HepG2 (cell line): ENCODE measurements at regions not wholly inside any gene's neighbourhood (a gene's known extent, or its start where the extent isn't known, plus 50 kb on each side); places are given as distances from the start of the nearest gene placed in this dataset.

Experiments used
- ATAC-seq: fragments of 200-7000 bp; cut with Tn5 transposase; 3 replicates; pipeline ENCODE4 v1.9.1; 2020; ENCODE audit warnings: mild to moderate bottlenecking, moderate library complexity
- BruUV-seq: library from RNA; stranded (reverse); fragments of 400-500 nt; replicated peaks from 2 replicates; lab custom pipeline; 2021; lab: Mats Ljungman, UMichigan
- CTCF ChIA-PET: fragments of 300-600 bp; formaldehyde crosslinking; extraction: SDS; loops from one replicate; lab custom pipeline; 2021; ENCODE audit warnings: low total read pairs, inconsistent platforms, low intra/inter-chr PET ratio; lab: Yijun Ruan, JAX
- POLR2A ChIA-PET: fragments of 350-600 bp; sonication (Branson Sonifier 250); formaldehyde crosslinking; loops from one replicate; lab custom pipeline; 2020; ENCODE audit warnings: antibody characterized with exemption, inconsistent platforms; lab: Yijun Ruan, JAX
- DNase-seq: peaks from one replicate; pipeline ENCODE4 v3.0.0-alpha.2; 2015; ENCODE audit warnings: low spot score
- FAIRE-seq: peaks from 3 replicates; lab custom pipeline; 2011; peaks lifted over from hg19 to GRCh38; lab: Jason Lieb, UNC
- H2AFZ ChIP-seq: one replicate; pipeline ENCODE4 v1.6.1; 2011; ENCODE audit warnings: low read length, inconsistent platforms
- H3K27ac ChIP-seq: fragments of 300-600 bp; 3 replicates; pipeline ENCODE4 v1.8.0; 2011; ENCODE audit warnings: mixed run types, mild to moderate bottlenecking, mixed read lengths, low read length, inconsistent platforms; ENCODE audit not compliant: insufficient read depth; ENCODE audit errors: extremely low read length
- H3K27me3 ChIP-seq, 2 experiments: fragments of 200-600 bp in 1 of 2; 2 replicates in 1 of 2; 3 replicates in 1 of 2; pipeline versions ENCODE4 v1.6.0 to v1.8.0; 2011; ENCODE audit warnings: low read length in 2 of 2, mild to moderate bottlenecking in 2 of 2, moderate library complexity in 2 of 2, inconsistent platforms in 1 of 2; ENCODE audit not compliant: insufficient read depth in 2 of 2, control insufficient read depth in 1 of 2
- H3K36me3 ChIP-seq, 2 experiments: fragments of 200-600 bp in 1 of 2; replicated peaks in 1 of 2; 2 replicates in 1 of 2; 3 replicates in 1 of 2; pipeline versions ENCODE4 v1.5.1 to v1.8.0; 2011; ENCODE audit warnings: low read length in 2 of 2, inconsistent platforms in 1 of 2; ENCODE audit not compliant: insufficient read depth in 2 of 2, control insufficient read depth in 1 of 2
- H3K4me1 ChIP-seq: 2 replicates; pipeline ENCODE4 v1.5.1; 2012; ENCODE audit warnings: low read length, inconsistent platforms; ENCODE audit not compliant: insufficient read depth
- H3K4me2 ChIP-seq: 2 replicates; pipeline ENCODE4 v1.6.0; 2011; ENCODE audit warnings: low read depth, low read length, inconsistent platforms
- H3K4me3 ChIP-seq, 3 experiments: fragments of 200-600 bp in 1 of 3; sonication (generic), shearing (Covaris generic) in 1 of 3; replicated peaks in 1 of 3; 2 replicates each; pipeline ENCODE4 v1.5.1; 2011 to 2016; ENCODE audit warnings: low read length in 3 of 3, inconsistent platforms in 2 of 3, low read depth in 2 of 3, mild to moderate bottlenecking in 2 of 3, control low read depth in 1 of 3, mixed read lengths in 1 of 3; ENCODE audit not compliant: insufficient read depth in 1 of 3
- H3K79me2 ChIP-seq: one replicate; pipeline ENCODE4 v1.6.1; 2011; ENCODE audit warnings: low read length, inconsistent platforms; ENCODE audit not compliant: insufficient read depth
- H3K9ac ChIP-seq: 2 replicates; pipeline ENCODE4 v1.6.0; 2011; ENCODE audit warnings: mild to moderate bottlenecking, low read depth, low read length, inconsistent platforms; ENCODE audit not compliant: insufficient read depth
- H3K9me3 ChIP-seq: 2 replicates; pipeline ENCODE4 v1.5.1; 2012; ENCODE audit warnings: mild to moderate bottlenecking, low read length
- H4K20me1 ChIP-seq: 2 replicates; pipeline ENCODE4 v1.6.0; 2011; ENCODE audit warnings: inconsistent platforms, mild to moderate bottlenecking, low read length, moderate library complexity; ENCODE audit not compliant: insufficient read depth
- ARHGAP35 ChIP-seq: sonication (generic); formaldehyde crosslinking; IDR thresholded peaks from 2 replicates; pipeline ENCODE4 v1.9.0; 2022; ENCODE audit warnings: mild to moderate bottlenecking, inconsistent platforms, moderate library complexity, missing genetic modification reagents, borderline replicate concordance
- ATF1 ChIP-seq: IDR thresholded peaks from 2 replicates; pipeline ENCODE4 v1.6.1; 2016; ENCODE audit warnings: mild to moderate bottlenecking, control low read depth
- DNMT1 ChIP-seq: sonication (generic); formaldehyde crosslinking; IDR thresholded peaks from 2 replicates; pipeline ENCODE4 v1.5.1; 2020; ENCODE audit warnings: mild to moderate bottlenecking, missing genetic modification reagents
- GPN1 ChIP-seq: sonication (generic); formaldehyde crosslinking; IDR thresholded peaks from 2 replicates; pipeline ENCODE4 v1.5.1; 2020; ENCODE audit warnings: missing genetic modification reagents, borderline replicate concordance
- HNRNPLL ChIP-seq: fragments of 200-400 bp; formaldehyde crosslinking; IDR thresholded peaks from 2 replicates; pipeline ENCODE4 v1.6.1; 2017; ENCODE audit warnings: mild to moderate bottlenecking, low read depth, low read length; ENCODE audit not compliant: poor library complexity, severe bottlenecking
- MAFG ChIP-seq: sonication (generic); formaldehyde crosslinking; IDR thresholded peaks from 2 replicates; pipeline ENCODE4 v1.5.1; 2020; ENCODE audit warnings: mild to moderate bottlenecking, missing genetic modification reagents
- MATR3 ChIP-seq: sonication (generic); formaldehyde crosslinking; IDR thresholded peaks from 2 replicates; pipeline ENCODE4 v1.4.0; 2020; ENCODE audit warnings: missing genetic modification reagents
- MIER2 ChIP-seq: IDR thresholded peaks from 2 replicates; pipeline ENCODE4 v1.6.1; 2016; ENCODE audit warnings: missing biosample characterization, missing genetic modification reagents
- NRL ChIP-seq: sonication (generic); formaldehyde crosslinking; IDR thresholded peaks from 2 replicates; pipeline ENCODE4 v1.5.0; 2020; ENCODE audit warnings: missing genetic modification reagents, mild to moderate bottlenecking, moderate library complexity, borderline replicate concordance
- RNF2 ChIP-seq: fragments of 450-650 bp; conservative IDR thresholded peaks from 2 replicates; pipeline ENCODE4 v1.6.1; 2016; ENCODE audit warnings: low read depth
- SKI ChIP-seq: fragments of 450-650 bp; IDR thresholded peaks from one replicate; pipeline ENCODE4 v1.6.1; 2018; ENCODE audit warnings: mild to moderate bottlenecking; ENCODE audit not compliant: partially characterized antibody
- SMARCE1 ChIP-seq: fragments of 450-650 bp; IDR thresholded peaks from 2 replicates; pipeline ENCODE4 v1.6.1; 2017; ENCODE audit warnings: borderline replicate concordance
- ZBTB38 ChIP-seq: sonication (generic); formaldehyde crosslinking; IDR thresholded peaks from 2 replicates; pipeline ENCODE4 v1.5.1; 2020; ENCODE audit warnings: mild to moderate bottlenecking, missing genetic modification reagents
- ZMAT3 ChIP-seq: sonication (generic); formaldehyde crosslinking; conservative IDR thresholded peaks from 2 replicates; pipeline ENCODE4 v1.7.0; 2021; ENCODE audit warnings: missing genetic modification reagents
- ZNF776 ChIP-seq: sonication (generic); formaldehyde crosslinking; IDR thresholded peaks from 2 replicates; pipeline ENCODE4 v1.4.0; 2020; ENCODE audit warnings: mild to moderate bottlenecking, missing genetic modification reagents
- ZNF780A ChIP-seq: sonication (generic); formaldehyde crosslinking; IDR thresholded peaks from 2 replicates; pipeline ENCODE4 v1.8.0; 2022; ENCODE audit warnings: mild to moderate bottlenecking, missing genetic modification reagents, moderate library complexity
- ZNF879 ChIP-seq: sonication (generic); formaldehyde crosslinking; IDR thresholded peaks from 2 replicates; pipeline ENCODE4 v1.8.1; 2023; ENCODE audit warnings: missing genetic modification reagents
- ZZZ3 ChIP-seq: sonication (generic); formaldehyde crosslinking; IDR thresholded peaks from 2 replicates; pipeline ENCODE4 v1.4.0; 2020; ENCODE audit warnings: missing genetic modification reagents, mild to moderate bottlenecking, borderline replicate concordance
- WGBS: methylation state at CpG from one replicate; pipeline ENCODE4 v1.1.6; 2017; ENCODE audit warnings: low lambda C conversion rate; 5-methylcytosine and 5-hydroxymethylcytosine counted together
- in situ Hi-C: cut with HindIII; loops from 2 replicates; pipeline ENCODE4 v1.10.0; 2017; ENCODE audit warnings: low pct_unique_long_range_greater_than_20kb; ENCODE audit not compliant: extremely low pct_ligation_motif_present
- intact Hi-C: fragments of 100-400 bp; cut with micrococcal nuclease; formaldehyde crosslinking; loops from one replicate; pipeline ENCODE4 v1.10.0; 2022; ENCODE audit not compliant: unreplicated experiment
- TF ChIP-seq, protein P1 (sequence below): sonication (generic); formaldehyde crosslinking; IDR thresholded peaks from 2 replicates; pipeline ENCODE4 v1.4.0; 2020; ENCODE audit warnings: missing genetic modification reagents, borderline replicate concordance

DNA sequence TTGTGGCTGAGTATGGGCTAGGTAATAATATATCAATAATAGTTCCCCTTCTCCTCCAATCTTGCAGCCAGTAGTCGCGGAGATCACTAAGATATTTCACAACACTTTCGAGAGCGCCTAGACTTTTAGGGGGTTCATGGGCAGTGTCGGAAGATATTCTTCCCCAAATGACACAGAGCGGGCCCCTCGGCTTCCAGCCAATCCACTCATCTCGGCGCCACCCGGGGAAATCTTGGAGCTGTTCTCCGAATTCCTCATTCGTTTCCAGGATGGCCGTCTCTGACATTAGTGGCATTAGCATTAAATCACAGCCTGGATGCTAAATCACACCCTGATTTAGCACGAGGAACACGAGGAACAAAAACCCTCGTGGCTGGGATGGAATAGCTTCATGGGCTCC, 437.7 kb downstream of the ZNF516 start (continued):
- TF ChIP-seq, protein P1, sequence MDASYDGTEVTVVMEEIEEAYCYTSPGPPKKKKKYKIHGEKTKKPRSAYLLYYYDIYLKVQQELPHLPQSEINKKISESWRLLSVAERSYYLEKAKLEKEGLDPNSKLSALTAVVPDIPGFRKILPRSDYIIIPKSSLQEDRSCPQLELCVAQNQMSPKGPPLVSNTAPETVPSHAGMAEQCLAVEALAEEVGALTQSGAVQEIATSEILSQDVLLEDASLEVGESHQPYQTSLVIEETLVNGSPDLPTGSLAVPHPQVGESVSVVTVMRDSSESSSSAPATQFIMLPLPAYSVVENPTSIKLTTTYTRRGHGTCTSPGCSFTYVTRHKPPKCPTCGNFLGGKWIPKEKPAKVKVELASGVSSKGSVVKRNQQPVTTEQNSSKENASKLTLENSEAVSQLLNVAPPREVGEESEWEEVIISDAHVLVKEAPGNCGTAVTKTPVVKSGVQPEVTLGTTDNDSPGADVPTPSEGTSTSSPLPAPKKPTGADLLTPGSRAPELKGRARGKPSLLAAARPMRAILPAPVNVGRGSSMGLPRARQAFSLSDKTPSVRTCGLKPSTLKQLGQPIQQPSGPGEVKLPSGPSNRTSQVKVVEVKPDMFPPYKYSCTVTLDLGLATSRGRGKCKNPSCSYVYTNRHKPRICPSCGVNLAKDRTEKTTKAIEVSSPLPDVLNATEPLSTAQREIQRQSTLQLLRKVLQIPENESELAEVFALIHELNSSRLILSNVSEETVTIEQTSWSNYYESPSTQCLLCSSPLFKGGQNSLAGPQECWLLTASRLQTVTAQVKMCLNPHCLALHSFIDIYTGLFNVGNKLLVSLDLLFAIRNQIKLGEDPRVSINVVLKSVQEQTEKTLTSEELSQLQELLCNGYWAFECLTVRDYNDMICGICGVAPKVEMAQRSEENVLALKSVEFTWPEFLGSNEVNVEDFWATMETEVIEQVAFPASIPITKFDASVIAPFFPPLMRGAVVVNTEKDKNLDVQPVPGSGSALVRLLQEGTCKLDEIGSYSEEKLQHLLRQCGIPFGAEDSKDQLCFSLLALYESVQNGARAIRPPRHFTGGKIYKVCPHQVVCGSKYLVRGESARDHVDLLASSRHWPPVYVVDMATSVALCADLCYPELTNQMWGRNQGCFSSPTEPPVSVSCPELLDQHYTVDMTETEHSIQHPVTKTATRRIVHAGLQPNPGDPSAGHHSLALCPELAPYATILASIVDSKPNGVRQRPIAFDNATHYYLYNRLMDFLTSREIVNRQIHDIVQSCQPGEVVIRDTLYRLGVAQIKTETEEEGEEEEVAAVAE (CRISPR knock-in tag), result no peak
- TF ChIP-seq, all 625 proteins: peak for 0

DNA sequence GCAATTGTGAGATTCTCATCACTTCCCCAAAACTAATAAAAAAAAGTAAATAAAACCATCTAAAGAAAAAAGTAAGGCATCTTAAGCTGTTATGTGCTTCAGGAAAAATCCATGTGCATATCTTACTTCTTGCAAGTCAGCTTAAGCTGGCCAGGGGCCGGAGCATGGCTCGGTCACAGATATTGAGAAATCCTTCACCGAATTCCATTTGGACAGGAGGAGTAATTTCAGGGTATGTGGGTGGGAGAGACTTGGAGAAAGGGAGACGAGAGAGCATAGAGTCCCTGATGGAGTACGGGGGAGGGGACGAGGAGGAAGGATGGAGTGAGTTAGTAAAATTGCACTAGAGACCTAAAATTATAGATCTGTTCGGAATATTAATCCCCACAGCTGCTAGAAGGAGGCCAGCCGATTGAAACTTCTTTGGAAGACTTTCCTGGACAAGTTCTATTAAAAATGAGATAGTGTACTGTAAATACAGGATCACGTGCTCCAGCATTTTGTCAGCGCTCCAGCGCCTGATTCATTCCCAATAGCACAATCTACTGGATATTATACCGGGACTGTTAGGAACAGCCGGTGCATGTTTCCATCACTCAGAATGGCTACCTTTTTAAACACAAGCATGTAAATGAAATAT, 438.5 kb downstream of the ZNF516 start:
- TF ChIP-seq DNMT1 (CRISPR knock-in tag) (no peak), HNRNPLL (no peak), ZNF776 (CRISPR knock-in tag) (no peak), MIER2 (no peak), ZMAT3 (CRISPR knock-in tag) (no peak), MAFG (CRISPR knock-in tag) (no peak), SKI (no peak), ZBTB38 (CRISPR knock-in tag) (no peak), ARHGAP35 (no peak), RNF2 (no peak), ATF1 (no peak), GPN1 (CRISPR knock-in tag) (no peak), ZZZ3 (CRISPR knock-in tag) (no peak), ZNF879 (no peak), SMARCE1 (no peak), ZNF780A (CRISPR knock-in tag) (no peak), NRL (CRISPR knock-in tag) (no peak), MATR3 (no peak)
- WGBS, result 46% methylated on average over 13 of the region's 13 CpGs
- BruUV-seq, result no TSS peak
- no peak overlapping the region for H3K4me3 ChIP-seq
- intact Hi-C loops, result no loop called here
- ChIA-PET CTCF (no interaction called here), POLR2A (no interaction called here)
- no peaks in the 10 kb centered on the region for H4K20me1 ChIP-seq
- ATAC-seq (no peak), FAIRE-seq (no peak), DNase-seq (no peak)
- no peak overlapping the region for H3K4me2 ChIP-seq
- no peaks in the 10 kb centered on the region for H3K4me1 ChIP-seq
- no peak overlapping the region for H3K9ac ChIP-seq
- H3K27ac ChIP-seq, result no peak overlapping the region
- in situ Hi-C loops, result no loop called here
- H2AFZ ChIP-seq, result no peak overlapping the region
- H3K9me3 ChIP-seq, result no peaks in the 10 kb centered on the region
- H3K36me3 ChIP-seq, result no peaks in the 10 kb centered on the region
- no peaks in the 10 kb centered on the region for H3K79me2 ChIP-seq
- H3K27me3 ChIP-seq, result peaks cover 0 to 19% of the 10 kb centered on the region in 2 experiments; a peak in 2 of 5 replicates
